Prostate gland (tissue), 2 donors: ENCODE measurements at regions not wholly inside any gene's neighbourhood (a gene's known extent, or its start where the extent isn't known, plus 50 kb on each side); places are given as distances from the start of the nearest gene placed in this dataset.

Experiments used
- CTCF ChIP-seq, 4 experiments: fragments of 200-600 bp in 2 of 4; fragments of 450-650 bp in 2 of 4; sonication (generic) in 2 of 4; IDR thresholded peaks; 1 replicate in 3 of 4; 2 replicates in 1 of 4; pipeline ENCODE4 v1.5.1; 2016 to 2019; ENCODE audit warnings: antibody characterized with exemption in 4 of 4, mild to moderate bottlenecking in 2 of 4, moderate library complexity in 2 of 4
- POLR2AphosphoS5 ChIP-seq: sonication (generic); formaldehyde crosslinking; IDR thresholded peaks from one replicate; pipeline ENCODE4 v1.6.1; 2017; ENCODE audit warnings: antibody characterized with exemption

DNA sequence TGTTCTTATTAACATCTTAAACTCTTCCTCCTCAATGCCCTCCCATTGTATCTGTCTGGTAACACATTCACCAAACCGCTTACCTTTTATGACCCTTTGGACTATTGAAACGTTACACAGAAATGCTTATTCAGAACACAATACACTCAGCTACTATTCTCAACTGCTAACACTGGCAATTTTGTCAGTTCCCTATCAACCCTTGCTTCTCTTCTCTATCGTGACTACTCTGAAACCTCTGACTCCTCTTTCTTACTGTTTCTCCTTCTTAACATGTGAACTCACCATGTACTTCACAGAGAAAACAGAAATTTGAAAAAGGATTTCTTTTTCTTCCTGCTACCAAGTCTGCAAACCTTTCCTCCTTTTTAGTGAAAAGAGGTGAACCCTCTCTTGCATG lies 232.9 kb upstream of the GPR149 start:
- TF ChIP-seq CTCF (IDR thresholded peaks at IDR 0.05) = no peak
- TF ChIP-seq POLR2AphosphoS5 = no peak
